ENCODE measurements at regions not wholly inside any gene's neighbourhood (a gene's known extent, or its start where the extent isn't known, plus 50 kb on each side); places are given as distances from the start of the nearest gene placed in this dataset.

GRCh38 chr3:182464513-182465145 is 328.7 kb upstream of the ATP11B start:
- peak; percentile 60 for DNase-seq (ENCODE audit: low spot score)

GRCh38 chr3:182465301-182466185 is 327.8 kb upstream of the ATP11B start:
- DNase-seq (ENCODE audit: low spot score): no peak

GRCh38 chr3:182469086-182469485 is 324.2 kb upstream of the ATP11B start:
- no peak for DNase-seq (ENCODE audit: low spot score)

- no peak for DNase-seq (ENCODE audit: low spot score)
Measured at GRCh38 chr3:182470187-182470586, 323.1 kb upstream of the ATP11B start.

- DNase-seq (ENCODE audit: low spot score): no peak
Measured at GRCh38 chr3:182473191-182473710, 320.1 kb upstream of the ATP11B start.

GRCh38 chr3:182478369-182478768 is 314.9 kb upstream of the ATP11B start:
- DNase-seq (ENCODE audit: low spot score): no peak

GRCh38 chr3:182479419-182480336 is 313.6 kb upstream of the ATP11B start:
- DNase-seq (ENCODE audit: low spot score): no peak

GRCh38 chr3:182482705-182483104 is 310.6 kb upstream of the ATP11B start:
- DNase-seq (ENCODE audit: low spot score): no peak

GRCh38 chr3:182484682-182485081 is 308.6 kb upstream of the ATP11B start:
- no peak for DNase-seq (ENCODE audit: low spot score)

GRCh38 chr3:182485301-182485700 is 308.0 kb upstream of the ATP11B start:
- DNase-seq (ENCODE audit: low spot score): no peak

- DNase-seq (ENCODE audit: low spot score): no peak
Measured at GRCh38 chr3:182486463-182486862, 306.8 kb upstream of the ATP11B start.

GRCh38 chr3:182487143-182487542 is 306.2 kb upstream of the ATP11B start:
- no peak for DNase-seq (ENCODE audit: low spot score)

- DNase-seq (ENCODE audit: low spot score): no peak
Measured at GRCh38 chr3:182487611-182488010, 305.7 kb upstream of the ATP11B start.

GRCh38 chr3:182490596-182491491 is 302.5 kb upstream of the ATP11B start:
- no peak for DNase-seq (ENCODE audit: low spot score)

- no peak for DNase-seq (ENCODE audit: low spot score)
Measured at GRCh38 chr3:182491577-182491976, 301.7 kb upstream of the ATP11B start.

GRCh38 chr3:182492536-182492935 is 300.8 kb upstream of the ATP11B start:
- DNase-seq (ENCODE audit: low spot score): no peak

GRCh38 chr3:182500289-182500688 is 293.0 kb upstream of the ATP11B start:
- DNase-seq (ENCODE audit: low spot score): peak; percentile 73

GRCh38 chr3:182501856-182502255 is 291.4 kb upstream of the ATP11B start:
- no peak for DNase-seq (ENCODE audit: low spot score)

GRCh38 chr3:182503401-182503800 is 289.9 kb upstream of the ATP11B start:
- no peak for DNase-seq (ENCODE audit: low spot score)

GRCh38 chr3:182508919-182509711 is 284.2 kb upstream of the ATP11B start:
- no peak for DNase-seq (ENCODE audit: low spot score)

Data from ecto neural progenitor cell (in vitro differentiated cells).